ENCODE measurements at regions not wholly inside any gene's neighbourhood (a gene's known extent, or its start where the extent isn't known, plus 50 kb on each side); places are given as distances from the start of the nearest gene placed in this dataset.

DNA sequence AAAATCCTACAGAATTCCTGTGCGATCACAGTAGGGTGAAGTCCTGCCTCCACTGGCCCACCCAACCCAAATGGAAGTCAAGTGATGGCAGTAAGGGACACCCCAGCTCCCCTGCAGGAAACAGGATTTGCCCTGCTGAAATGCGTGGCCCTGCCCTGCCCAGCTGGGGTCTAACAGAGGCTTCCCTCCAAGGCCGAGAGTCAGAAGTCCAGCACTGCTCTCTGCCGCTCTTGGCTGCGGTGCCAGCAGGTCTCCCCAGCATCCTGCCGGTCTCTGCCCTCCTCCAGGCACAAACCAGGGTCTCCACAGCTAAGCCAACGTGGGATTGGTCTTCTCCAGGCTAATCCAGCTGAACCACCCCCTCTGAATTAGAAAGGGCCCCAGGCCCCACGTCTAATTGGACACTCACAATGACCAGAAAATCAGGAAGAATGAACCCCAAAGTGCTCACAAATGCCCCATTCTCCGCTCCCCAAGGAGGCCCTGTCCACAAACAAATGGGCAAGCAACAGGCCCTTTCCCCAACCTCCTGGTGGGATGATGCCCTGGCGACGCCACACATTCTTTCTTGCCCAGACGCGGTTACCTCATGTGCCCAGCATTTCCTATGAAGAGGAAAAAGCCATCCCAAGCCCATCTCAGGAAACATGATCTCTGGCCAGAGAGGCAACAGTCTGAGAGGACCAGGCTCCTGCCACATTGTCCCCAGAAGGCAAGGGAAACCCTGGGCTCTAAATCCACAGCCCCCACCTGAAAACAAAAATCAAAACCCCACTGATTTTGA, 117.2 kb downstream of the BANF2 start (continued):
- TF ChIP-seq, protein P1, sequence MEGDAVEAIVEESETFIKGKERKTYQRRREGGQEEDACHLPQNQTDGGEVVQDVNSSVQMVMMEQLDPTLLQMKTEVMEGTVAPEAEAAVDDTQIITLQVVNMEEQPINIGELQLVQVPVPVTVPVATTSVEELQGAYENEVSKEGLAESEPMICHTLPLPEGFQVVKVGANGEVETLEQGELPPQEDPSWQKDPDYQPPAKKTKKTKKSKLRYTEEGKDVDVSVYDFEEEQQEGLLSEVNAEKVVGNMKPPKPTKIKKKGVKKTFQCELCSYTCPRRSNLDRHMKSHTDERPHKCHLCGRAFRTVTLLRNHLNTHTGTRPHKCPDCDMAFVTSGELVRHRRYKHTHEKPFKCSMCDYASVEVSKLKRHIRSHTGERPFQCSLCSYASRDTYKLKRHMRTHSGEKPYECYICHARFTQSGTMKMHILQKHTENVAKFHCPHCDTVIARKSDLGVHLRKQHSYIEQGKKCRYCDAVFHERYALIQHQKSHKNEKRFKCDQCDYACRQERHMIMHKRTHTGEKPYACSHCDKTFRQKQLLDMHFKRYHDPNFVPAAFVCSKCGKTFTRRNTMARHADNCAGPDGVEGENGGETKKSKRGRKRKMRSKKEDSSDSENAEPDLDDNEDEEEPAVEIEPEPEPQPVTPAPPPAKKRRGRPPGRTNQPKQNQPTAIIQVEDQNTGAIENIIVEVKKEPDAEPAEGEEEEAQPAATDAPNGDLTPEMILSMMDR (IDR thresholded peaks at IDR 0.05), result no peak
- TF ChIP-seq PHF8 (IDR thresholded peaks at IDR 0.05; ENCODE audit: borderline replicate concordance, low read depth) (no peak), CBX8 (IDR thresholded peaks at IDR 0.05) (no peak), ZFP36 (IDR thresholded peaks at IDR 0.05; ENCODE audit: borderline replicate concordance, partially characterized antibody) (no peak), TFCP2L1 (CRISPR knock-in tag; IDR thresholded peaks at IDR 0.05) (no peak), RARB (CRISPR knock-in tag; IDR thresholded peaks at IDR 0.05) (no peak), RFX5 (IDR thresholded peaks at IDR 0.05) (no peak)
- TF ChIP-seq, protein P2, sequence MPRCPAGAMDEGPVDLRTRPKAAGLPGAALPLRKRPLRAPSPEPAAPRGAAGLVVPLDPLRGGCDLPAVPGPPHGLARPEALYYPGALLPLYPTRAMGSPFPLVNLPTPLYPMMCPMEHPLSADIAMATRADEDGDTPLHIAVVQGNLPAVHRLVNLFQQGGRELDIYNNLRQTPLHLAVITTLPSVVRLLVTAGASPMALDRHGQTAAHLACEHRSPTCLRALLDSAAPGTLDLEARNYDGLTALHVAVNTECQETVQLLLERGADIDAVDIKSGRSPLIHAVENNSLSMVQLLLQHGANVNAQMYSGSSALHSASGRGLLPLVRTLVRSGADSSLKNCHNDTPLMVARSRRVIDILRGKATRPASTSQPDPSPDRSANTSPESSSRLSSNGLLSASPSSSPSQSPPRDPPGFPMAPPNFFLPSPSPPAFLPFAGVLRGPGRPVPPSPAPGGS (IDR thresholded peaks at IDR 0.05), result no peak

- ATAC-seq, result no peak
- WGBS (ENCODE audit: missing lambda C conversion rate), result 42% methylated on average over 4 of the region's 4 CpGs
- H3K9me3 ChIP-seq, result no peaks in the 10 kb centered on the region
- no peaks in the 10 kb centered on the region for H3K4me1 ChIP-seq
- FAIRE-seq, result no peak
- TF ChIP-seq NPAS2 (CRISPR knock-in tag; IDR thresholded peaks at IDR 0.05; ENCODE audit: borderline replicate concordance) (no peak), RAD21 (conservative IDR thresholded peaks at IDR 0.05 in 1 of 2, IDR thresholded peaks at IDR 0.05 in 1 of 2) (no peak), FOSL2 (IDR thresholded peaks at IDR 0.05) (no peak), FOSL2 (CRISPR knock-in tag; IDR thresholded peaks at IDR 0.05) (no peak), FOXS1 (CRISPR knock-in tag; IDR thresholded peaks at IDR 0.05) (no peak), MAZ (IDR thresholded peaks at IDR 0.05; ENCODE audit: borderline replicate concordance, low read depth, low read length) (no peak), HMGXB4 (CRISPR knock-in tag; IDR thresholded peaks at IDR 0.05; ENCODE audit: borderline replicate concordance) (no peak), EHF (CRISPR knock-in tag; IDR thresholded peaks at IDR 0.05) (no peak), KDM5A (IDR thresholded peaks at IDR 0.05) (no peak), ZFP36 (IDR thresholded peaks at IDR 0.05; ENCODE audit: borderline replicate concordance, partially characterized antibody) (no peak)
- TF ChIP-seq, protein P3, sequence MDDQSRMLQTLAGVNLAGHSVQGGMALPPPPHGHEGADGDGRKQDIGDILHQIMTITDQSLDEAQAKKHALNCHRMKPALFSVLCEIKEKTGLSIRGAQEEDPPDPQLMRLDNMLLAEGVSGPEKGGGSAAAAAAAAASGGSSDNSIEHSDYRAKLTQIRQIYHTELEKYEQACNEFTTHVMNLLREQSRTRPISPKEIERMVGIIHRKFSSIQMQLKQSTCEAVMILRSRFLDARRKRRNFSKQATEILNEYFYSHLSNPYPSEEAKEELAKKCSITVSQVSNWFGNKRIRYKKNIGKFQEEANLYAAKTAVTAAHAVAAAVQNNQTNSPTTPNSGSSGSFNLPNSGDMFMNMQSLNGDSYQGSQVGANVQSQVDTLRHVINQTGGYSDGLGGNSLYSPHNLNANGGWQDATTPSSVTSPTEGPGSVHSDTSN (IDR thresholded peaks at IDR 0.05), result no peak
- TF ChIP-seq, protein P4, sequence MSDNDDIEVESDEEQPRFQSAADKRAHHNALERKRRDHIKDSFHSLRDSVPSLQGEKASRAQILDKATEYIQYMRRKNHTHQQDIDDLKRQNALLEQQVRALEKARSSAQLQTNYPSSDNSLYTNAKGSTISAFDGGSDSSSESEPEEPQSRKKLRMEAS (IDR thresholded peaks at IDR 0.05), result no peak
- POLR2A ChIA-PET, result no interaction called here
- no peak overlapping the region for H3K27ac ChIP-seq
- CTCF ChIA-PET, result interaction anchor here (1.2 kb wide), 1 partner anchor 10 kb away, joined by 3 read pairs; no protein-coding TSS in a partner anchor
- DNase-seq (ENCODE audit: low read depth in 1 of 2, low spot score in 1 of 2), result no peak
- no peak overlapping the region for H3K4me3 ChIP-seq
- no peak overlapping the region for H3K4me2 ChIP-seq
Observed at GRCh38 chr20:17811628-17811965, 111.8 kb downstream of the BANF2 start.
